ENCODE measurements at regions not wholly inside any gene's neighbourhood (a gene's known extent, or its start where the extent isn't known, plus 50 kb on each side); places are given as distances from the start of the nearest gene placed in this dataset.

GRCh38 chr12:76670776-76671175 is 93.1 kb upstream of the ZDHHC17 start:
- TF ChIP-seq PATZ1 (CRISPR knock-in tag; IDR thresholded peaks at IDR 0.05; ENCODE audit: borderline replicate concordance) (no peak), ESRRG (CRISPR knock-in tag; IDR thresholded peaks at IDR 0.05) (no peak), ZC3H10 (CRISPR knock-in tag; IDR thresholded peaks at IDR 0.05) (no peak), CREB5 (CRISPR knock-in tag; IDR thresholded peaks at IDR 0.05; ENCODE audit: low read depth) (no peak), TOX (CRISPR knock-in tag; IDR thresholded peaks at IDR 0.05; ENCODE audit: borderline replicate concordance) (no peak), CSDC2 (CRISPR knock-in tag; IDR thresholded peaks at IDR 0.05) (no peak), ZNF8 (CRISPR knock-in tag; IDR thresholded peaks at IDR 0.05) (no peak)
